ENCODE measurements at regions not wholly inside any gene's neighbourhood (a gene's known extent, or its start where the extent isn't known, plus 50 kb on each side); places are given as distances from the start of the nearest gene placed in this dataset.
"Not testable (repeated sequence)": the region's sequence is repeated elsewhere in the genome, so short reads cannot be mapped to it uniquely, and the experiment has no call there.

DNA sequence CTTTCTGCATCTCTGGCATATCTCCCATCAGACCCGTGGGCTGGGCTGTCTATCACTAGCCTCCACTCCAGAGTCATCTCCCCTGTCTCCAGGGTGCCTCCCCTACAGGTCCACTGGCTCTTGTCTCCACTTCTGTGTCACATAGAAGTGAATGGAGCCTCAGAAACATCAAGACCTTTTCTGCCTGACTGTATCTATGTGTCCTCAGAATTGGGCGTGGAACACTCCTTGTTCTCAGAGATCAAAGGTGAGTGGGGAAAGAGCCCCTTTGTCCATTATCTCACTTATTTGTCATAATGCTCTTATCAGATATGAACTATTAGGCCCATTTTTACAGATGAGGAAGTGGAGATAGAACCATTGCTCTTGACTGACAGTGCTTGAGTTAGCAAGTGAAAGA, 211.0 kb downstream of the CYRIA start:
- DNase-seq: no peak

DNA sequence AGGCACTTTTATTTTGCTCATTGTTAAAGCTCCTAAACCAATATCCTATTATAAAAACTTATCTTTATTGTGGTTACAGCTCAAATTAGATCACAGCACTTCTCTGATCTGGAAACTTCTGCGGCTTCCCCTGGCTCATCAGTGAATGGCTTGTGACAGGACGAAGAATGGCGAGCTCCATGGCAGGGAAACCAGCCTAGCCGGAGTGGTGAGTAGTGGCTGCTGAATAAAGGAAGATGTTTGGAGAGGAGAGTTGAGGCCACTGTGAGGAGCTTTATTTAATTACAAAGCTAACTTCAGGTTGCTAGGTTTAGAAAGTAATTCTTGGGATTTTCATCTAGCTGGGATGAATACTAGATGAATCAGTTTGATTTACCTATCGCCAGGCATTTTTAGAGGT, 213.5 kb downstream of the CYRIA start:
- no peak for DNase-seq

DNA sequence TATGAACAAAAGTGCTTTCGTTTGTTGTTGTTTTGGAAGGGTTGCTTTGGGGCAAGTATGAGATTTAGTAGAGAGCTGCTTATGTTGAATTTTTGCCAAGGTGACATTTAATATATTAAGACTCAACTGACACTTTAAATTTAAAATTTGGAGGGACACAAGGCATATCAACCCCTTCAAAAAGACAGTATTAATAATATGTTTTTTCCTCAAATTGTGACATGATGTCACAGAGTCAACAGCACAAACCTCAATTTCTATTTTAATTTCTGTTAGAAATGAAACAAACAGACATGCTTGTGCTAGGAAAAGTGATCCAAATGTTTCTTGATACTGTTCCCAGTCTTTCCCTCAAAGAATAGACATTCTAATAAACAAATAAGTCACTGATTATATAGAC, 218.9 kb downstream of the CYRIA start:
- no peak for DNase-seq

DNA sequence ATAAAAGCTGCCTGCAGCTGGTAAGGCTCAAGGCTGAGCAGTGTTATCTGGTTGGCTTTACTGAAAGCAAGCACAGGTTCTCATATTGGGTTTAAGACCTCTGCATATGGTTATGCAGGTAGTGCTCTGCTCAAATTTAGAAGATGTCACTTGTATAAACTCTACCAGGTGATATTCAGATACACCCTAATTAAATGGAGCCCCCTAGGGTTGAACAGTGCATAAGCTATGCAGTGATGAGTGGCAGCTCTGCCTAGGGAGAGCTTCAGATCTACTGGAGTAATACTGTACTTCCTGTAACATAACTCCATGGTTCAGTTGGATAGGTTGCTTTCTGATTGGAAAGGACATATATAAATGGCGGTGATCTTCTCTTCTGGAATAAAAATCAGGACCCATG, 222.7 kb downstream of the CYRIA start:
- DNase-seq: no peak

DNA sequence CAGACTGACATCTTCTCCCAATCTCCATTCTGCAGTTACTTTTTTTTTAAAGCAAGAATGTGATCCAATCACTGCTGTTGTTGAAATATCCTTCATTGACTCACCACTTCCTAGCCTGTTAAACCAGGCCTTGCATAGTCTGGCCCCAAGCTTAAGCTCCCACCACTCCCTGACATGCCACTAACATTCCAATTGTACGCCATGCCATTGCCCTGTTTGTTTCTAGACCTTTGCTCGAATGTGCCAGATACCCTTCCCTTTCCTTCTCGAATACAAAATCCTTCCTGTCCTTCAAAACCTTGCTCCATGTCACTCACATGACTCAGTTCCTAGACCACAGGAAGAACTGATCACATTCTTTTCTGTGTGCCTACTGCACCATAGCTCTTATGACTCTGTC, 224.2 kb downstream of the CYRIA start:
- no peak for DNase-seq

DNA sequence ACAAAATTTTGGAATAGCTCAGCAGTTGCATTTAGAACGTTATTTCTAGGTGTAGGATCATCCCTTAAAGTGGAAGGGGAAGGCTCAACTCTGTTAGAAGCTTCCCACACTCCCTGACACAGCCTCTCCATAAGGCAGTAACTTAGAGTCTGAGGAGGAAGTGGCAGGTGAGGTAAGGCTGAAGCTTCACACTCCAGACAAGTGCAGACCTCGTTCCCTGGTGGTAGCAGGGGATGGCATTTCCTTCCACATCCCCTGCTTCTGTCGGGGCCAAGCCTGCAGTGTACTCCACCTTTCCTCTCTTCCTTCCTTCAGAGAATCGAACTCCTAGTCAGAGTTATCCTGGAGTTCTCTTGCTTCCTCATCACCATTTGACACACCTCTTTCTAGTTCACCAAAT, 224.7 kb downstream of the CYRIA start:
- DNase-seq: no peak

DNA sequence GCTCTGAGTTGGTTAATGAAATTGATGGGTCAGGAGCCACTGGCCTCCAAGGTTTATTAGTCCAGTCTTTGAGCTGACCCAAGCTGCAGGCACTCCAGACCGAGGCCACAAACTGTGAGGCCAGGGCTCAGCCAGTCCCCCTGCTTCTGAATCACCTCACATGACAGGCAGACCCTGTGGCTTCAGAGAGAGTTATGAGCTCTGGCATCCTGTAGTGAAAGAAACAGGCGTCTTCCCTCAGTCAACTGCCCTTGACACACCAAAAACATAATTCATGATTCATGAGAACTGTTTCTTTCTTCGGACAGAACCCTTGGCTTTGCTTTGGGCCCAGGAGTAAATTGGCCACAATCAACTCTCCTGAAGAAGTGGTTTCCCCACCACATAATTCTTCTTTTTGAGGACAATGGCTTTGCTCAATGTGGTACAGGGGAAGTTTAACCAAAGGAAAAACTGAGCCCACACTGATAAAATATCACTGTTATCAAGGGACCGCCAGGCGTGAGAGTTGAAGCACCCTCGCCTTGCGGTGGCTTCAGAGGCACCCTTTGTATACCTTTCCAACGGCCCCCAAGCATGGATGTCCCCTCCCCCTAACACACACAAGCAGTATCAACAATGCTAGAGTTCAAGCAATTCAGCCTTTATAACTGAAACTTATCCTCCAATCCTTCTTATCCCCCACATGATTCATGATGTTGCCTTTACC, 226.9 kb downstream of the CYRIA start:
- no peak for DNase-seq

DNA sequence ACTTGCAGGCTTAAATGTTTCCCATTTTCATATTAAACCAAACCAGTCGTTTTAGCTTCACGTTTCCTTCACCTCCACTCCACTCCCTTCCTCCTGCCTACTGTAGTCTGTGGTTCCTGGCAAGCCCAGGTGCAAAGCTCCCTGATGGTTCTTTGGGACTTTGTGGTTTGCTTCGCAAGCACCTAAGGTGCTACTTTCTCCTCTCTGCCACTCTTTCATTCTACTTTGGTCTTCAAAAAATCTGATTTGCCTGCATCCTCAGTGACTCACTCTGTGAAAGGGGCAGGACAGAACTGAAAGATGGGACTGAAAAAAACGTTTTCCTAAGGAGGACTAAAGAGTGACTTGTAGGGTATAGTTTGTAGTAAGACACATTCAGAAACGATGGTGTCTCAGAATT, 228.4 kb downstream of the CYRIA start:
- no peak for DNase-seq

DNA sequence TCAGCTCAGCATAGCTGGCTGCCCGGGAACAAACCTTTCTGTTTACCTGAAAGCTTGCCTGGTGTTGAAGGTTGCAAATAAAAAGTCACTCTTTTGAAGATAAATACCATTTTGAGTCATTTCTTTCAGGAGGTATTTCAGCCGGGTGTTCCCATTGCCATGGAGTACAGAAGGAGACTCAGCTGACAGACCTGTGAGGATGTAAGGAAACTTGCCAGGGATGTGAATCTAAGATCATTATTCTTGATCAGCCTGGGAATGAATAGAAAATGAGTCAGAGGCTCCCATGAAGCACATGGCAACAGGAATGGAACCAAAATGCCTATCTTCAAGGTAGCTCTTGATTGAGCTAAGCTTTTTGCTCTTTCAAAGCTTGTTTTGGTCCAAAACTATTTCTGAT, 231.2 kb downstream of the CYRIA start:
- no peak for DNase-seq

DNA sequence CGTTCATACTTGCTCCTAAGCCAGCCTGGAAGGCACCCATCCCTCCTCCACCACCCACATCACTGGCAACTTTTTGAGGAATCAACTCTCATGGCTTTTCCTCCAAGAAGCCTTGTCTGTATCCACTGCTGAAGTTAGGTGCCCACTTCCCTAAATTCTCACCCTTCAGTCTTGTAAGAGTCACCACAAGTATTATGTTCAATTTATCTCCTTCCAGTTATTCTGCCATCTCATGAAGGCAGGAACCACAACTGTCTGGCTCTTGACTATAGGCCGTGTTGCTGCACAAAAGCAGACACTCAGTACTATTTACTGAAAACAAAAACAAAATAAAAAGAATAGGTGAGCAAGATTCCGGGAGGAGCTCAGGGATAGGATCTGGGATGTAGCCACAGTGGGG, 234.8 kb downstream of the CYRIA start:
- no peak for DNase-seq

DNA sequence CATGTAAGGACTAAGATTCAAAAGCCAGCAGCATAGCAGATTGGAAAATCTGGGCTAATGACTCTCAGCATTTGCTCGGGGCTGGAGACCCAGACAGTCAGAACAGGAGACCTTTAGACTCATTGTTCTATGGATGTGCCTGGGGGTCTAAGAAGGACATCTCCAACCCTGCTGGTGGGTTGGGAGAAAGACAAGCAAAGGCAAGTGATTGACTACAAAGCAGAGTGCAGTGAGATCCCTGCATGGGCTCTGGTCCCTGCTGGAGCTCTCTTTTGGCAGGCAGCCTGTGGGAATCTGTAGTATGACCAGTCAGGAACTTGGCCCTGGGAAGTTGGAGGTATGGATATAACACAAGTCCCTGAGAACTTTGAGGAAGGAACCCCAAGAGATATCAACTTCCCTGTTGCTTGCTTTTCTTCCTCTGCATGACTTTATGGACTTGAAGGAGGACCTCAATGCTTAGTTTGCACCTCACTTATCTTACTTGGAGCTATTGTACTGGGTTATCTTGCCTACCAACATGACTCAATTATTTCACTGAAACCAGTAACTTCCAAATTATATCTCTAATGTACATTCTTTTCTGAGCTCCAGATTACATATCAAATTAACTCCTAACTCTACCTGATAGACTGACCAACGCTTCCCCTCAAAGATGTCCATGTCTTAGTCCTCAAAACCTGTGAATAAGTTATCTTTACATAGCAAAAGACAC, 236.0 kb downstream of the CYRIA start:
- no peak for DNase-seq

DNA sequence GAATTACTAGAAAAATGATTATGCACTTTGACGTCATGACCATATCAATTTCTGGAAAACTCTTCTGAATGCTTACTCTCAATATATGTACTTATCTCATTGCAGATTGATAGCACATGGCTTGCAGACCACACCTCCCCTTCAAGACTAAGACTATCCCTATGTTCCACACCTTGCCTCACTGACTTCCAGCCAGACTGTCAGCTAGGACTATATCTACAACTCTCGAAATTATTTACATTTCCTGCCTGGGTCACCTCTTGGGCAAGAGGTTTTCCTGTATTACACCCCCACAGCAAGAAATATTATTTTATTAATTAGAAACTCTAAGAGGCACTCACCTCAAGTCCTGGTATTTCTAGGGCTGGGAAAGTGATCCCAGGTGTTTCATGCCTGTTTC, 236.6 kb downstream of the CYRIA start:
- no peak for DNase-seq

DNA sequence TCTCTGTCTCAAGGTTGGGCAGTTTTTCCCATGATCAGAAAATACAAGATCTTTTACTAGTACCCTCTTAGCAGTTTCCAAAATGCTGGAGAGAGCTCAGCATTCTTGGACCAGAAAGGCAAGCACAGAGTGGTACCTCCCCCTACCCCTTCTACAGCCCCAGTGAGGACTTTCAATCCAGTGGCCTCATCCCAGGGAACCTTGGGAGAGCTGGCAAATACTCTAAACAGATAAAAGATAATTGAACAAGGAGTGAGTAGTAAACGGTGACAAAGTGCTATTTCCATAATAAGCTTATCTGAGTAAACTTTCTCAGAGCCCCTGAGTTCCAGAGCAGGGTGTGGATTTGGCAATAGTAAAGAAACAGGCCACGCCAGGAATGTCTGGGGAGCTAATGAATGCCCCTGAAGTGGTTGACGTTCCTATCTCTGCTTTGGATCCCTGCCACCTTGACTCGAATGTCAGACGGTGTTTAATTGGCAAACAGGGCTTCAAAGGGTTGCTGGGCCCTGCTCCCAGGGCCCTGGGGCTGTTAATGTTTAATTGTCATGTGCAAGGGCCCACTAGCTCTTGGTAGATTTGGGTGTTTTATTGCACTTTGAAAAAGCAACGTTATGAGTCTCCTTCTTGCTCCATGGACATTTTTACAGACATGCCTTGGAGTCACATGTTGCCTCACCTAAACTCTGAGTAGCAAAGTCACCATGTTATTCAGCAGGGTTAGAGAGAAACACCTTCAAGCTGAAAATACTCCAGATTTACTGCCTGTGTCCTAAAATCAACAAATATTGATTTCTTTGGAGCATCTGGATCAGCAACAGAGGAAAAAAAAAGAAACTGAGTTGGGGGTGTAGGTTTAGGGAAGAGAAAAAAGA, 239.9 kb downstream of the CYRIA start:
- no peak for DNase-seq

DNA sequence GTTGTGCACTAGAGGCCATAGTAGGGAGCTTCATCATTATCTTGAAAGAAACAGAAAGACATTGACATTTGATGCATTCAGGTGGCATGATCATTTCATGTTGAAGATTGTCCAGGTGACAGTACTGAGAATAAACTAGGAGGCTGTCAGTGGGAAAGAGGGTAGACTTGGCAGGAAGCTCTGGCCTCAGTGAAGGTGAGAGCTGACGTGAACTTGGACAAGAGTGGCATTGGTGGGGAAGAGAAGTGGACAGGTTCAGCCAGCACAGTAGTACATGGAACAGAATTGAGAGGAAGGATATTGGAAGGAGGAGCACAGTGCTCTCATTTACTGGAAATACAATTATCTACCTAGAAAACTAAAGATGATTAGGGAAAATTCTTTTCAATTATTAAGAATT, 245.2 kb downstream of the CYRIA start:
- DNase-seq: no peak

DNA sequence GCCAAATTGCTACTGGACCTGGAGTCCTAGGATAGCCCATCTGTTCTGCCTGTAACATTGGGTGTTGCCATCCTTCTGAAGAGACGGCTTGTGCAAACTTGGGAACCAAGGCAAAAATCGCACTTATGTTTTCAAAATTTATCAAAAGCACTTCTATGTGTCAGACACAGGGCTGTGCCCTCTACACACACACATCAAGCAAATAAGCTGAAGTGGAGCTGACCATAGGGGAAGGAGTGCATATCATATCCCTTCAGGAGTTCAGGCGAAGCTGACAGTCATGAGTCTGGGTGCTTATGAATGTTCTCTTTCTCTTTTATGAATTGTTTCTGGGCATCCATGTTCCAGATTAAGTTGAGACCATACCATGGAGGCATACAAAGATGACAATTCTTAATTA, 247.9 kb downstream of the CYRIA start:
- DNase-seq: no peak

DNA sequence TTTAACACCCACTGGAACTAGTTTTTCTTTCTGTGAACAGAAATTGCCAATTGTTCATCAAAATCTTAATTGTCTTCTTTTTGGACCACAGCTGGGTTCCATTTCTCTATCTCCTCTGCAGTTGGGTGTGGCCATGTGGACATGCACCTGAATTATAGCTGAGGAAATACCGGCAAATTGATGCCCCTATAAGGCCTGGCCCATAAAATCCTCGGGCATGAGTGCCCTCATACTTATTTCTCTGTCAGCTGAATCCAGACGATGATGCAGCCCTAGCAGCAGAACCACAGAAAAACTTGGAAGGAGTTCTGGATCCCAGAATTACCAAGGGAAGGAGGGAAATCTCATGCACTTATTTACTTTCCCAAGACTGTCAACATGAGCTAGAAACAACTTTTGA, 249.0 kb downstream of the CYRIA start:
- no peak for DNase-seq

DNA sequence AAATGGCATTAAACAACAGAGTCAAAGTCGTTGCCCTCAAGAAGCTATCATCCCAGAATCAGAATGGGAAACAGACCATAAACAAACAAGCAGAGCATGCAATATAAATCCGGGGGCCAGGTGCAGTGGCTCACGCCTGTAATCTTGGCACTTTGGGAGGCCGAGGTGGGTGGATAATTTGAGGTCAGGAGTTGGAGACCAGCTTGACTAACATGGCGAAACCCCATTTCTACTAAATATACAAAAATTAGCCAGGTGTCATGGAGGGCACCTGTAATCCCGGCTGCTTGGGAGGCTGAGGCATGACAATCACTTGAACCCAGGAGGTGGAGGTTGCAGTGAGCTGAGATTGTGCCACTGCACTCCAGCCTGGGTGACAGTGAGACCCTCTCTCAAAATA, 249.8 kb downstream of the CYRIA start:
- DNase-seq: not testable (repeated sequence)

DNA sequence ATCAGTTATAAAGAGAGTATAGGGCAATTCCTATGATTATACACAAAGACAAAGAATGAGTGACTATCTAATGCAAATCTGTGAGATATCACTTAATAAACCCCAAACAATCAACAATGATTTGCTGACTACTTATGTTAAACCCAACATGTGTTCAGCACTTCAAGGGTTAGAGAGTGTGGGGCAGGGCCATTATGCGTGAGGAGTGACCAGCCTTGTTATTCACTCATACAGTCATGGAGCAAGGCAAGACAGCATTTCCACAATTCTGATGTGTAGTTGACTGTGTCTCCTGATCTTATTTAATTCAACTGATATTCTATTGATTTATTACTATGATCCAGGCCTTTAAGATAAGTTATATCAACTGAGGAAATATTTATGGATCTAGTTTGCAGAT, 251.7 kb downstream of the CYRIA start:
- DNase-seq: no peak

DNA sequence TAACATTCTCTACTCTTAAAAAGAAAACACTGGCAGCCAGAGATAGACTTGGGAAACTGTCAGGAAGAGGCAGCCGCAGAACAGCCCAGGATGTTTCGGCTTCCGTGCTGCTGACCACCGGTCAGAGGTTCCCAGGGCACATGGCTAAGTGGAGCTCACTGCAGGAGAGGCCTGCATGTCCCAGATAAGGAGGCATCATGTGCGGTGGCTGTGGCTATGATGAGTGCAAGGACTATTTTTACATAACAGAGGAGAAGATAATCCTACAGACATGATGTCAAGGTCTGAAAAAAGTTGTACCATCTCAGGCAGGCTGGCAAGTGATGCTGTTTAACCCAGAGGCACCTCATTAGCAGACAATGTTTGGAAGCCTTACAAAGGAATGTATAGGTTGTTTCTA, 252.3 kb downstream of the CYRIA start:
- DNase-seq: no peak

DNA sequence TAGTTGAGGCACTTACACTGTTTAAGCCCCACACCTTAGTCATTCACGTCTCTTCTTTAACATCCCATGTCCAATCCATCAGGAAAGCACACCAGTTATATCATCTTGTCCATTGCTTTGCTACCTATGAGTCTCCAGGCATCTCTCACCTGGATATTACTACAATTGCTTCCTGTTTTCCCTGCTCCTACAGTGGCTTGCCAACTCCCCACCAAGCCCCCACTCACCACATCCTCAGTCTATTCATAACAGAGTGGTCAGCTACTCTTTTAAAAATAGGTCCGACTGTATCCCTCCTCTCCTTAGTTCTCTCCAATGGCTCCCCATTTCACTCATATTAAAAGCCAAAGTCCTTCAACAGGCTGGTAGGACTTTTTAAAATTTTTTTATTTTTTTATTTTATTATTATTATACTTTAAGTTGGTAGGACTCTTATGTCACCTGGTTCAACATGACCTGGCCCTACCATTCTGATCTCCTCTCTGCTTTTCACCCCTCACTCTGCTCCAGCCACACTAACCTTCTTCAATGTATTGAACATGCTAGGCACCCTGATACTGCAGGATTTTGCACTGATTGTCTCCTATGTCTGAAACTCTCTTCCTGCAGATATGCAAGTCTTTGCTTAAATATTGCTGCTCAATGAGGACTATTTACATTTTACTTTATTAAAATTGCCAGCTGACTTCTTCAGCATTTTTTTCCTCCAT, 253.2 kb downstream of the CYRIA start:
- no peak for DNase-seq

DNA sequence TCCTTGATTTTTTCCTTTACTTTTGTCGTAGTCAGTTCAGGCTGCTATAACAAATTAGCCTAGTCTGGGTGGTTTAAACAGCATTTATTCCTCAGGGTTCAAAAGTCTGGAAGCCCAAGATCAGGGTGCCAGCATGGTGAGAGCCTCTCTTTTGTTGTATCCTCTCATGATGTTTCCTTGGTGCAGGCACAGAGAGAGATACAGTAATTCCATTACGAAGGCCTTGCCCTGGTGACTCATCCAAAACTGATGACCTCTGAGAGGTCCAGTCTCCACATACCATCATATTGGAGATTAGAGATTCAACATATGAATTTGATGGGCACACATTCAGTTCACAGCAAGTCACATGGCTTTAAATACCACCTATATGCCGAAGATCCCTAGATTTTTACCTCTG, 253.8 kb downstream of the CYRIA start:
- no peak for DNase-seq

DNA sequence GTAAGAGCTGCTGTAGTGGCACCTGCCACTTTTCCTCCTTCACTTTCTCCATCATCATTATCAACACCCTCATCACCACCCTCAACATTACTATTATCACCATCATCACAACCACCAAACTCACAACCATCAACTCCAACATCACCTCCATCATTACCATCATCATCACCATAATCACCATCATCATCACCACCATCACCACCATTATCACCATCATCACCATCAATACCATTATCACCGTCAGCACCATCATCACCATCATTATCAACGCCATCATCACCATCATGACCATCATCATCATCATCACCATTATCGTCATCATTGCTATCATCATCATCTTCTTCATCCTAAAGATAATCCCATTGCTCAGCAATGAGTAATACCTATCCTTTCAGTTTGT, 255.8 kb downstream of the CYRIA start:
- DNase-seq: no peak

DNA sequence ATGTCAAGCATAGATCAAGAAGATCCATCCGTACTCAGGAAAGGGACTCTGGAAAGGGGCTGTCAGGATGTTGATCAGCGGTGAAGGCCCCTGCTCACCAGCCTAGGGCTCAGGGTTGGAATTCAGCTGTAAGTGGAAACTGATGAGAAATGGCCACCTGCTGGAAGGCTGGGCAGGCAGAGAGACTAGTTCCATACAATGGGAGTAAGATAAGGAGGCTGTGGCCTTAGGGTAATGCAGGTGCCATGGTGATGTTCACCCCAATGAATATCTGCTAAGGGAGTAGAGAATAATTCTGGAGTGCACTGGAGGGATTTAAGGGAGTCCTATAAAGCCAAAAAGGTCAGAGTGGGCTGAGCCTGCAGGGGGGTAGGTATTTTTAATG, 256.6 kb downstream of the CYRIA start:
- no peak for DNase-seq
